CD4-positive, alpha-beta T cell (primary cell): ENCODE measurements at regions not wholly inside any gene's neighbourhood (a gene's known extent, or its start where the extent isn't known, plus 50 kb on each side); places are given as distances from the start of the nearest gene placed in this dataset.

Experiments
- ATAC-seq: fragments of 200-7000 bp; cut with Tn5 transposase; one replicate; pipeline ENCODE4 v1.10.0; 2022; ENCODE audit warnings: mild to moderate bottlenecking; ENCODE audit not compliant: poor library complexity
- CTCF ChIA-PET: fragments of 350-600 bp; sonication (Branson Sonifier 250); formaldehyde crosslinking; loops from one replicate; lab custom pipeline; 2021; ENCODE audit warnings: antibody characterized with exemption, inconsistent platforms; lab: Charles Lee
- POLR2A ChIA-PET: fragments of 350-600 bp; sonication (Branson Sonifier 250); formaldehyde crosslinking; loops from one replicate; lab custom pipeline; 2021; ENCODE audit warnings: antibody characterized with exemption, inconsistent platforms; lab: Charles Lee
- DNase-seq, 14 experiments: peaks; one replicate each; pipeline ENCODE4 v3.0.0-alpha.2; 2013 to 2020; ENCODE audit warnings: mixed read lengths in 2 of 14
- H3K27ac ChIP-seq, 2 donors: one replicate each; pipeline versions ENCODE4 v1.5.1 to v1.7.0; 2013; ENCODE audit warnings: low read length in 2 of 2, low read depth in 1 of 2, mild to moderate bottlenecking in 1 of 2
- H3K27me3 ChIP-seq, 2 experiments: 1 replicate in 1 of 2; 2 replicates in 1 of 2; pipeline versions ENCODE4 v1.6.1 to v1.7.0; 2013; ENCODE audit warnings: low read length in 2 of 2, control low read depth in 1 of 2, mild to moderate bottlenecking in 1 of 2, moderate library complexity in 1 of 2; ENCODE audit not compliant: insufficient read depth in 2 of 2, control insufficient read depth in 1 of 2
- H3K36me3 ChIP-seq: one replicate; pipeline ENCODE4 v1.6.1; 2013; ENCODE audit warnings: low read length, control low read depth; ENCODE audit not compliant: insufficient read depth
- H3K4me1 ChIP-seq: one replicate; pipeline ENCODE4 v1.6.1; 2013; ENCODE audit warnings: low read length, control low read depth; ENCODE audit not compliant: insufficient read depth
- H3K4me3 ChIP-seq: one replicate; pipeline ENCODE4 v1.5.1; 2013; ENCODE audit warnings: mild to moderate bottlenecking, low read length, moderate library complexity
- H3K9me3 ChIP-seq, 2 experiments: 1 replicate in 1 of 2; 2 replicates in 1 of 2; pipeline versions ENCODE4 v1.6.1 to v1.7.0; 2013; ENCODE audit warnings: low read length in 2 of 2, mild to moderate bottlenecking in 2 of 2, control low read depth in 1 of 2, moderate library complexity in 1 of 2; ENCODE audit not compliant: control insufficient read depth in 1 of 2, insufficient read depth in 1 of 2
- H3K27ac Mint-ChIP-seq: one replicate; pipeline ENCODE4 v1.8.0; 2020; ENCODE audit warnings: mixed read lengths
- H3K27me3 Mint-ChIP-seq: one replicate; pipeline ENCODE4 v1.8.0; 2021; ENCODE audit warnings: mixed read lengths
- H3K36me3 Mint-ChIP-seq: one replicate; pipeline ENCODE4 v1.8.0; 2021; ENCODE audit warnings: low read depth, mixed read lengths
- H3K4me1 Mint-ChIP-seq: one replicate; pipeline ENCODE4 v1.8.0; 2021; ENCODE audit warnings: low read depth, mixed read lengths
- H3K4me3 Mint-ChIP-seq: one replicate; pipeline ENCODE4 v1.8.0; 2020; ENCODE audit warnings: mild to moderate bottlenecking, mixed read lengths
- H3K9me3 Mint-ChIP-seq: one replicate; pipeline ENCODE4 v1.8.0; 2020; ENCODE audit warnings: mixed read lengths
- CTCF ChIP-seq: fragments of 200-600 bp; IDR thresholded peaks from one replicate; pipeline ENCODE4 v1.8.0; 2022; ENCODE audit warnings: antibody characterized with exemption, mild to moderate bottlenecking
- intact Hi-C, 2 experiments: fragments of 100-400 bp; cut with DNase I in 1 of 2; cut with micrococcal nuclease in 1 of 2; formaldehyde crosslinking; loops; one replicate each; pipeline versions ENCODE4 v1.15.1 to v1.9.0; 2023 to 2025; cut with DNase I, micrococcal nuclease

GRCh38 chr11:134598368-134598767, 186.3 kb upstream of the B3GAT1 start:
- no peaks in the 10 kb centered on the region for H3K36me3 Mint-ChIP-seq
- no peak for DNase-seq
- no peaks in the 10 kb centered on the region for H3K9me3 Mint-ChIP-seq
- no peak overlapping the region for H3K4me3 ChIP-seq
- intact Hi-C loops, result no loop called here
- H3K4me3 Mint-ChIP-seq, result no peak overlapping the region
- ChIA-PET CTCF (no interaction called here), POLR2A (no interaction called here)
- no peaks in the 10 kb centered on the region for H3K4me1 Mint-ChIP-seq
- H3K27me3 Mint-ChIP-seq, result peaks cover 49% of the 10 kb centered on the region
- TF ChIP-seq CTCF, result no peak
- H3K27ac Mint-ChIP-seq, result no peak overlapping the region
- H3K36me3 ChIP-seq, result no peaks in the 10 kb centered on the region
- H3K27ac ChIP-seq, result no peak overlapping the region
- H3K4me1 ChIP-seq, result no peaks in the 10 kb centered on the region
- no peaks in the 10 kb centered on the region for H3K27me3 ChIP-seq
- ATAC-seq, result no peak
- no peaks in the 10 kb centered on the region for H3K9me3 ChIP-seq

GRCh38 chr11:134597452-134597851, 185.4 kb upstream of the B3GAT1 start:
- Mint-ChIP-seq H3K27me3 (peaks cover 43% of the 10 kb centered on the region), H3K4me3 (no peak overlapping the region), H3K27ac (no peak overlapping the region), H3K9me3 (no peaks in the 10 kb centered on the region), H3K36me3 (no peaks in the 10 kb centered on the region), H3K4me1 (no peaks in the 10 kb centered on the region)
- ChIA-PET POLR2A (no interaction called here), CTCF (no interaction called here)
- no peak overlapping the region for H3K4me3 ChIP-seq
- intact Hi-C loops, result no loop called here
- H3K27me3 ChIP-seq, result no peaks in the 10 kb centered on the region
- H3K9me3 ChIP-seq, result no peaks in the 10 kb centered on the region
- H3K36me3 ChIP-seq, result no peaks in the 10 kb centered on the region
- no peak for TF ChIP-seq CTCF
- H3K27ac ChIP-seq, result no peak overlapping the region
- H3K4me1 ChIP-seq, result no peaks in the 10 kb centered on the region
- ATAC-seq (no peak), DNase-seq (no peak)

- Histone ChIP-seq H3K27me3 (no peaks in the 10 kb centered on the region), H3K4me3 (no peak overlapping the region), H3K9me3 (no peaks in the 10 kb centered on the region), H3K36me3 (no peaks in the 10 kb centered on the region), H3K27ac (no peak overlapping the region), H3K4me1 (no peaks in the 10 kb centered on the region)
- intact Hi-C loops, result no loop called here
- Mint-ChIP-seq H3K4me3 (no peak overlapping the region), H3K9me3 (no peaks in the 10 kb centered on the region), H3K27ac (no peak overlapping the region), H3K36me3 (no peaks in the 10 kb centered on the region), H3K4me1 (no peaks in the 10 kb centered on the region), H3K27me3 (peaks cover 40% of the 10 kb centered on the region)
- ChIA-PET POLR2A (no interaction called here), CTCF (no interaction called here)
- DNase-seq (no peak), ATAC-seq (no peak)
- TF ChIP-seq CTCF, result no peak
These were observed 184.4 kb upstream of the B3GAT1 start for GRCh38 chr11:134596404-134596803.
